Activated CD4-positive, alpha-beta T cell treated with anti-CD3 and anti-CD28 coated beads, Interleukin-2, amount 10 ng/mL, durations not matched to agents 7 days and 5 days (primary cell): ENCODE measurements at regions not wholly inside any gene's neighbourhood (a gene's known extent, or its start where the extent isn't known, plus 50 kb on each side); places are given as distances from the start of the nearest gene placed in this dataset.
"Not testable (repeated sequence)": the region's sequence is repeated elsewhere in the genome, so short reads cannot be mapped to it uniquely, and the experiment has no call there.

ENCODE experiments used
- CTCF ChIA-PET: fragments of 350-600 bp; sonication (Branson Sonifier 250); formaldehyde crosslinking; loops from one replicate; lab custom pipeline; 2021; ENCODE audit warnings: antibody characterized with exemption; lab: Charles Lee
- POLR2A ChIA-PET: fragments of 350-600 bp; sonication (Branson Sonifier 250); formaldehyde crosslinking; loops from one replicate; lab custom pipeline; 2021; ENCODE audit warnings: antibody characterized with exemption; lab: Charles Lee
- DNase-seq: peaks from one replicate; pipeline ENCODE4 v3.0.0-alpha.2; 2020
- H3K27ac Mint-ChIP-seq: one replicate; pipeline ENCODE4 v1.8.0; 2021; ENCODE audit warnings: mild to moderate bottlenecking, moderate library complexity, mixed read lengths
- H3K27me3 Mint-ChIP-seq: one replicate; pipeline ENCODE4 v1.8.0; 2021; ENCODE audit warnings: mixed read lengths
- H3K36me3 Mint-ChIP-seq: one replicate; pipeline ENCODE4 v1.8.0; 2021; ENCODE audit warnings: low read depth, mixed read lengths
- H3K4me1 Mint-ChIP-seq: one replicate; pipeline ENCODE4 v1.8.0; 2021; ENCODE audit warnings: mixed read lengths
- H3K4me3 Mint-ChIP-seq: one replicate; pipeline ENCODE4 v1.8.0; 2021; ENCODE audit warnings: mild to moderate bottlenecking, moderate library complexity, mixed read lengths
- H3K9me3 Mint-ChIP-seq: one replicate; pipeline ENCODE4 v1.8.0; 2021; ENCODE audit warnings: mixed read lengths

- Mint-ChIP-seq H3K27ac (no peak overlapping the region), H3K4me1 (peaks cover 8% of the 10 kb centered on the region), H3K9me3 (peaks cover 4% of the 10 kb centered on the region), H3K4me3 (no peak overlapping the region), H3K36me3 (no peaks in the 10 kb centered on the region), H3K27me3 (peaks cover 7% of the 10 kb centered on the region)
- CTCF ChIA-PET = no interaction called here
- POLR2A ChIA-PET = no interaction called here
- no peak for DNase-seq
These were observed 1122.2 kb upstream of the TMEM132C start for GRCh38 chr12:127144770-127145169.

GRCh38 chr12:127145241-127145928, 1121.6 kb upstream of the TMEM132C start:
- DNase-seq = no peak
- CTCF ChIA-PET = no interaction called here
- Mint-ChIP-seq H3K36me3 (no peaks in the 10 kb centered on the region), H3K9me3 (peaks cover 4% of the 10 kb centered on the region), H3K27ac (peak overlapping the region; percentile 88), H3K4me3 (peak overlapping the region; percentile 74), H3K27me3 (peaks cover 7% of the 10 kb centered on the region), H3K4me1 (peaks cover 8% of the 10 kb centered on the region)
- POLR2A ChIA-PET = no interaction called here

GRCh38 chr12:127145929-127146789, 1120.8 kb upstream of the TMEM132C start:
- ChIA-PET POLR2A (no interaction called here), CTCF (no interaction called here)
- H3K4me1 Mint-ChIP-seq = peaks cover 8% of the 10 kb centered on the region

GRCh38 chr12:127146991-127147718, 1119.8 kb upstream of the TMEM132C start:
- Mint-ChIP-seq H3K4me3 (no peak overlapping the region), H3K4me1 (peaks cover 8% of the 10 kb centered on the region), H3K27me3 (no peaks in the 10 kb centered on the region), H3K27ac (no peak overlapping the region), H3K36me3 (no peaks in the 10 kb centered on the region), H3K9me3 (no peaks in the 10 kb centered on the region)
- ChIA-PET POLR2A (no interaction called here), CTCF (no interaction called here)
- no peak for DNase-seq

More at GRCh38 chr12:127145929-127146789, 1120.8 kb upstream of the TMEM132C start:
- H3K36me3 Mint-ChIP-seq = no peaks in the 10 kb centered on the region
- H3K9me3 Mint-ChIP-seq = peaks cover 4% of the 10 kb centered on the region
- H3K4me3 Mint-ChIP-seq = peak overlapping the region; percentile 74
- peak; percentile 71 for DNase-seq
- H3K27ac Mint-ChIP-seq = peak overlapping the region; percentile 88
- H3K27me3 Mint-ChIP-seq = peaks cover 4% of the 10 kb centered on the region

- Mint-ChIP-seq H3K36me3 (no peaks in the 10 kb centered on the region), H3K27ac (no peak overlapping the region), H3K4me1 (peaks cover 8% of the 10 kb centered on the region), H3K9me3 (no peaks in the 10 kb centered on the region), H3K27me3 (no peaks in the 10 kb centered on the region), H3K4me3 (no peak overlapping the region)
- ChIA-PET CTCF (no interaction called here), POLR2A (no interaction called here)
- DNase-seq = no peak
These were observed 1119.2 kb upstream of the TMEM132C start for GRCh38 chr12:127147724-127148123.

- Mint-ChIP-seq H3K9me3 (no peaks in the 10 kb centered on the region), H3K36me3 (no peaks in the 10 kb centered on the region), H3K4me1 (peaks cover 8% of the 10 kb centered on the region), H3K27me3 (no peaks in the 10 kb centered on the region), H3K27ac (no peak overlapping the region), H3K4me3 (no peak overlapping the region)
- CTCF ChIA-PET = no interaction called here
- POLR2A ChIA-PET = no interaction called here
- DNase-seq = no peak
These were observed 1118.7 kb upstream of the TMEM132C start for GRCh38 chr12:127148318-127148717.

- POLR2A ChIA-PET = no interaction called here
- CTCF ChIA-PET = no interaction called here
- H3K4me1 Mint-ChIP-seq = peaks cover 8% of the 10 kb centered on the region
- no peak overlapping the region for H3K4me3 Mint-ChIP-seq
- no peaks in the 10 kb centered on the region for H3K36me3 Mint-ChIP-seq
- H3K9me3 Mint-ChIP-seq = no peaks in the 10 kb centered on the region
- H3K27me3 Mint-ChIP-seq = no peaks in the 10 kb centered on the region
- DNase-seq = no peak
- H3K27ac Mint-ChIP-seq = no peak overlapping the region
These were observed 1117.6 kb upstream of the TMEM132C start for GRCh38 chr12:127149226-127149964.

- no peak overlapping the region for H3K27ac Mint-ChIP-seq
- no peak for DNase-seq
- CTCF ChIA-PET = no interaction called here
- H3K27me3 Mint-ChIP-seq = no peaks in the 10 kb centered on the region
- no peak overlapping the region for H3K4me3 Mint-ChIP-seq
- H3K9me3 Mint-ChIP-seq = no peaks in the 10 kb centered on the region
- H3K36me3 Mint-ChIP-seq = no peaks in the 10 kb centered on the region
- H3K4me1 Mint-ChIP-seq = peaks cover 8% of the 10 kb centered on the region
- POLR2A ChIA-PET = no interaction called here
These were observed 1116.9 kb upstream of the TMEM132C start for GRCh38 chr12:127150028-127150427.

- Mint-ChIP-seq H3K36me3 (no peaks in the 10 kb centered on the region), H3K27me3 (no peaks in the 10 kb centered on the region), H3K27ac (no peak overlapping the region), H3K4me3 (no peak overlapping the region), H3K4me1 (peaks cover 8% of the 10 kb centered on the region), H3K9me3 (no peaks in the 10 kb centered on the region)
- POLR2A ChIA-PET = no interaction called here
- no peak for DNase-seq
- CTCF ChIA-PET = no interaction called here
These were observed 1116.5 kb upstream of the TMEM132C start for GRCh38 chr12:127150479-127150878.

- H3K36me3 Mint-ChIP-seq = no peaks in the 10 kb centered on the region
- H3K27ac Mint-ChIP-seq = no peak overlapping the region
- H3K4me3 Mint-ChIP-seq = no peak overlapping the region
- no peak for DNase-seq
- no peaks in the 10 kb centered on the region for H3K27me3 Mint-ChIP-seq
- H3K9me3 Mint-ChIP-seq = no peaks in the 10 kb centered on the region
- H3K4me1 Mint-ChIP-seq = peaks cover 4% of the 10 kb centered on the region
- ChIA-PET CTCF (no interaction called here), POLR2A (no interaction called here)
These were observed 1116.0 kb upstream of the TMEM132C start for GRCh38 chr12:127150956-127151355.

GRCh38 chr12:127153996-127154395, 1113.0 kb upstream of the TMEM132C start:
- CTCF ChIA-PET = no interaction called here
- Mint-ChIP-seq H3K9me3 (no peaks in the 10 kb centered on the region), H3K27ac (no peak overlapping the region), H3K4me1 (no peaks in the 10 kb centered on the region), H3K27me3 (no peaks in the 10 kb centered on the region), H3K36me3 (no peaks in the 10 kb centered on the region), H3K4me3 (no peak overlapping the region)
- DNase-seq = no peak
- POLR2A ChIA-PET = no interaction called here

- CTCF ChIA-PET, POLR2A ChIA-PET, H3K9me3 Mint-ChIP-seq, H3K4me1 Mint-ChIP-seq, H3K36me3 Mint-ChIP-seq, H3K27ac Mint-ChIP-seq, DNase-seq, H3K4me3 Mint-ChIP-seq, H3K27me3 Mint-ChIP-seq: not testable (repeated sequence)
These were observed 1112.1 kb upstream of the TMEM132C start for GRCh38 chr12:127154830-127155229.
